ENCODE measurements at regions not wholly inside any gene's neighbourhood (a gene's known extent, or its start where the extent isn't known, plus 50 kb on each side); places are given as distances from the start of the nearest gene placed in this dataset.
"Not testable (repeated sequence)": the region's sequence is repeated elsewhere in the genome, so short reads cannot be mapped to it uniquely, and the experiment has no call there.

DNA sequence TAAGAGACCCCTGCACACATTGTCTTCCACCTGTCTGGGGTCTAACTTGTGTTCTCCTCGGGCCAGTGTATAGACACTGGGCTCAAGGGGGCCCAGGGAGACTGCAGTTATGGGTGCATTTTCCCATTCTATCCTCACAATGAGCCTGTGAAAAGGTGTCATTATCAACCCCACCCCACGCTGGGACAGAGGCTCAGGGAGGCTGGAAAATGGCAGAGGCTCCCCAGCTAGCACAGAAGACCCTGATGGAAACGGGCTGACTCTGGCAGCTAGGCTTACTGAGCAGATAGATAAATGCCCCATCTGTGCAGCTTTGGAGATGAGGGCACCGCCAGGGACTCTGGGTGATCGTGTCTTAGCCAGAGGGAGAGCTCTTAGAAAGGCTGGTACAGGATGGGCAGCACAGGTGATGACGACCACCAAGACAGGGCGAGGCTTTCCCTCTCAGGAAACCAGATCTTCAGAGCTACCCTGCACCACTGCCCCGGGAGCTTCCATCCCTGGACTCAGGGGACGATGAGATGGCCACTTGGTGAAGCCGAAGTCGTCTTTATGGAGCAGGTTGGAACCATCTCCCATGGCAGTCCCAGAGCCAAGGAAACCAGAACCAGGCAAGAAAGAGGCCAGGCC, 58.2 kb upstream of the CHST15 start:
- Histone ChIP-seq H3K9me3 (no peaks in the 10 kb centered on the region), H3K36me3 (no peaks in the 10 kb centered on the region), H3K27me3 (no peaks in the 10 kb centered on the region), H3K27ac (peak overlapping the region in 2 of 4 donors; percentile 45 to 58), H3K4me3 (no peak overlapping the region), H3K4me1 (peaks cover 0 to 31% (median 14%) of the 10 kb centered on the region in 4 donors)
- DNase-seq = peak in 1 of 3 donors; percentile 43
- TF ChIP-seq, protein P1, sequence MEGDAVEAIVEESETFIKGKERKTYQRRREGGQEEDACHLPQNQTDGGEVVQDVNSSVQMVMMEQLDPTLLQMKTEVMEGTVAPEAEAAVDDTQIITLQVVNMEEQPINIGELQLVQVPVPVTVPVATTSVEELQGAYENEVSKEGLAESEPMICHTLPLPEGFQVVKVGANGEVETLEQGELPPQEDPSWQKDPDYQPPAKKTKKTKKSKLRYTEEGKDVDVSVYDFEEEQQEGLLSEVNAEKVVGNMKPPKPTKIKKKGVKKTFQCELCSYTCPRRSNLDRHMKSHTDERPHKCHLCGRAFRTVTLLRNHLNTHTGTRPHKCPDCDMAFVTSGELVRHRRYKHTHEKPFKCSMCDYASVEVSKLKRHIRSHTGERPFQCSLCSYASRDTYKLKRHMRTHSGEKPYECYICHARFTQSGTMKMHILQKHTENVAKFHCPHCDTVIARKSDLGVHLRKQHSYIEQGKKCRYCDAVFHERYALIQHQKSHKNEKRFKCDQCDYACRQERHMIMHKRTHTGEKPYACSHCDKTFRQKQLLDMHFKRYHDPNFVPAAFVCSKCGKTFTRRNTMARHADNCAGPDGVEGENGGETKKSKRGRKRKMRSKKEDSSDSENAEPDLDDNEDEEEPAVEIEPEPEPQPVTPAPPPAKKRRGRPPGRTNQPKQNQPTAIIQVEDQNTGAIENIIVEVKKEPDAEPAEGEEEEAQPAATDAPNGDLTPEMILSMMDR (IDR thresholded peaks at IDR 0.05) = no peak
- no peak for TF ChIP-seq POLR2A (IDR thresholded peaks at IDR 0.05)

DNA sequence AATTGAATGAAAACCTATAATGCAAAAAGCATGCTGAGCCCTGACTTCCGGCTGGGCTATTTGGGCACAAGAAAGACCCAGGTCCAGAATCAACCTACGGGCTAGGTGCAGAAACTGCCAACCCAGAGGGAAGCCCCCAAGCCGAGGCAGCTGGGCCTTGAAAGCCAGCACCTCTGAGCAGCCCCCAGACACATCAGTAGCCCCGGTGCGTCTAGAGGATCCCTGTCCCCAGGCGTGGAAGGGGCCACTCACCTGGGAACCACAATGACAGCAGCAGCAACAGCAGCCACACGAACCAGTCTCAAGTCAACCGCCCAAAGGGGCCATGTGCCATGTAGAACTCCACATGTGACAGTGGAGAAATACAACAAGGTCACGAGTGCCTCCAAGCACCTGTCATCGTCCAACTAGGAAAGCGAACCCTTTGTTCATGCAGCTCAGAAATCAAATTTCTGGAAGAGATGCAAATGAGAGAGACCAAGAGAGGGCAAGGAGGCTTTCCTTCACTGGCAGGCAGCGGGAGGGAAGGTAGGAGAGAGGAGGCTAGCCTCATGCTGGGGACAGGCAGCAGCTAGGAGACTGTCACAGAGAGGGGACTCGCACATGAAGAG, 57.5 kb upstream of the CHST15 start:
- H3K27me3 ChIP-seq = no peaks in the 10 kb centered on the region
- H3K36me3 ChIP-seq = no peaks in the 10 kb centered on the region
- H3K4me3 ChIP-seq = no peak overlapping the region
- peak in 1 of 3 donors; percentile 37 for DNase-seq
- no peaks in the 10 kb centered on the region for H3K9me3 ChIP-seq
- no peak for TF ChIP-seq POLR2A (IDR thresholded peaks at IDR 0.05)
- TF ChIP-seq, protein P1 (IDR thresholded peaks at IDR 0.05) = no peak
- no peak overlapping the region for H3K27ac ChIP-seq
- peaks cover 0 to 24% (median 14%) of the 10 kb centered on the region in 4 donors for H3K4me1 ChIP-seq

DNA sequence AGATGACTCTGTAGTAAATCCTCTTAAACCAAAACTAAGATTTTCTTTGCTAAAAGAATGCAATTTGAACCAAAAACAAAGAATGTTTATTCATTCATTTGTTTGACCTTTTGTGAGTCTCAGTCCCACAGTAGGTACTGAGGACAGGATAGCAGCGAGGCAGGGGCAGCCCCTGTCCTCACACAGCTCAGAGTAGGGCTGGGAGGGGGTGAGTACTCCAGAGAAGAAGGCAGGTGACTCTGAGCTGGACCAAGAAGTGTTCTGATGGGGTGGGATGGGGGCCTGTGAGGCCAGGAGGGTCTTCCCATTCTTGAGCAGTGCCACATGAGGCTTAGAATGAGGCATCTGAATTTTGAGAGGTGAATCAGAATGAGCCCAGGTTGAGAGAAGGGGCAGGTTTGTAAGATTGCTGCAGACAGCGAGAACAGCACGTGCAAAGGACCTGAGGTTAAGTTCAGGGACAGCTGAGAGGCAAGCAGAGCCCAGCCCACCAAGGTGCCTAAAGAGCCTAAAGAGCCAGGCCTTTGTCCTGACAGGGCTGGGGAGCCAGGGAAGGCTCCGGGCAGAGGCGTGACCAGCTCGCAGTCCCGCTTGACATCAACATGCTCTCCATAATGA, 56.9 kb upstream of the CHST15 start:
- peaks cover 0 to 20% (median 14%) of the 10 kb centered on the region in 4 donors for H3K4me1 ChIP-seq
- DNase-seq = peak in 1 of 3 donors; percentile 28
- TF ChIP-seq POLR2A (IDR thresholded peaks at IDR 0.05) = no peak
- TF ChIP-seq, protein P1 (IDR thresholded peaks at IDR 0.05) = no peak
- H3K36me3 ChIP-seq = no peaks in the 10 kb centered on the region
- no peaks in the 10 kb centered on the region for H3K9me3 ChIP-seq
- H3K27ac ChIP-seq = no peak overlapping the region
- no peak overlapping the region for H3K4me3 ChIP-seq
- no peaks in the 10 kb centered on the region for H3K27me3 ChIP-seq

DNA sequence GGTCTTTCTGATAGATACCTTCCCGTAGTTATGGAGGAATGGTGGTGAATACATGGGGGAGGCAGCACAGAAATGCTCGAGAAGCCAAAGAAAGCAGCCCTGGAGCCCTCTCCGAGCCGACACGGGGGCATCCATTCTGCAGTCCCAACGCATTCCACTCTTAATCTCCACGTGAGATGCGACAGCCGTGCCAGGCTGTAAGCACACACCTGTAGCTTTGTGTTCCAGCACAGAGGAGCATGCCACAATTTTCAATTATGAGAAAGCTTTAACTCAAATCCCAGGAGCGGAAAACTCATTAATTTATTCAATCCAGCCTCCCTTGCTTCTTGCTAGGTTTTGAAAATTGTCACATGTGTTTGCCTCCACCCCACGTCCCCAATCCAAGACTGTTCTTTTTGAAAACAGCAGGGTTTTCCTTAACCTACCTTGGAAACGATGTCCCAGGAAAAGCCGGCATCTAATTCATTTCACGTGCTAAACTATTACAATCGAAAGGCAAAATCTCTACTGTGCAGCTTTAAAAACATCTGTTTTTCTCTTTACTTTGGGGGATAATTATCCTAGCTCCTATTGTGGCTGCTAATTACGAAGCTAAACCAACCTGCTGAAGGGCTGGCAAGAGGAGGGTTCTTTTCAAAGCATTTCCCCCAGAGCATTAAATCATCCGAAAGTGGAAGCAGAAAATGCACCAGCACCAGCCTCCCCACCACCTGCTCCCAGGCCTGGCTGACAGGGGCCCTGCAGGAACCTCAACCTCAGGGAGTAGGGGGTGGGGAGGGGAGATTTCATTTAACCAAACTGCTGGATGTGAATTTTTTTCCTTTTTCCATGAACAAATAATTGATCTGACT, 56.0 kb upstream of the CHST15 start:
- H3K36me3 ChIP-seq = no peaks in the 10 kb centered on the region
- H3K9me3 ChIP-seq = no peaks in the 10 kb centered on the region
- no peak overlapping the region for H3K4me3 ChIP-seq
- no peaks in the 10 kb centered on the region for H3K27me3 ChIP-seq
- H3K27ac ChIP-seq = no peak overlapping the region
- no peak for TF ChIP-seq POLR2A (IDR thresholded peaks at IDR 0.05)
- TF ChIP-seq, protein P1 (IDR thresholded peaks at IDR 0.05) = no peak
- H3K4me1 ChIP-seq = peaks cover 0 to 20% (median 14%) of the 10 kb centered on the region in 4 donors
- DNase-seq = peak in 2 of 3 donors; percentile 39 to 48

DNA sequence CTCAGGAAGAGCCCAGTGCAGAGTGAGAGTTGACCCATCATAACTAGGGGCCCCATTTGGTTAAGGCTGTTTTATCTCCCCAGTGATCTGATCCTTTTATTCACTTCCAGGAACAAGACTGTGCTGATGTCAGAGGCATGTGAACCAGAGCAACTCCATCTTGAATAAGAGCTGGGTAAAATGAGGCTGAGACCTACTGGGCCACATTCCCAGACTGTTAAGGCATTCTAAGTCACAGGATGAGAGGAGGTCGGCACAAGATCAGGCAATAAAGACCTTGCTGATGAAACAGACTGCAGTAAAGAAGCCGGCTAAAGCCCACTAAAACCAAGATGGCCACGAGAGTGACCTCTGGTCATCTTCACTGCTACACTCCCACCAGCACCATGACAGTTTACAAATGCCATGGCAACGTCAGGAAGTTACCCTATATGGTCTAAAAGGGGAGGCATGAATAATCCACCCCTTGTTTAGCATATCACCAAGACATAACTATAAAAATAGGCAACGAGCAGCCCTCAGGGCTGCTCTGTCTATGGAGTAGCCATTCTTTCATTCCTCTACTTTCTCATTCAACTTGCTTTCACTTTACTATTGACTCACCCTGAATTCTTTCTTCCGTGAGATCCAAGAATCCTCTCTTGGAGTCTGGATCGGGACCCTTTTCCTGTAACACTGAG, 55.3 kb upstream of the CHST15 start:
- not testable (repeated sequence) for H3K36me3 ChIP-seq, H3K9me3 ChIP-seq, H3K27me3 ChIP-seq, H3K4me3 ChIP-seq, H3K27ac ChIP-seq
- peaks cover 0 to 19% (median 14%) of the 10 kb centered on the region in 4 donors for H3K4me1 ChIP-seq
- peak in 1 of 3 donors; percentile 3 for DNase-seq

Measured in Peyer's patch (tissue), 4 donors.